Stimulated activated naive CD8-positive, alpha-beta T cell treated with anti-CD3 and anti-CD28 coated beads, Interleukin-15, amount 100 ng/mL, for 72 hours (primary cell): ENCODE measurements at regions not wholly inside any gene's neighbourhood (a gene's known extent, or its start where the extent isn't known, plus 50 kb on each side); places are given as distances from the start of the nearest gene placed in this dataset.

ENCODE experiments used
- ATAC-seq: fragments of 150-1000 bp; cut with Tn5 transposase; 2 replicates; pipeline ENCODE4 v1.10.0; 2021; ENCODE audit warnings: mild to moderate bottlenecking, moderate library complexity
- DNase-seq, 2 donors: peaks; one replicate each; pipeline ENCODE4 v3.0.0; 2021 to 2022
- H3K27ac Mint-ChIP-seq, 2 donors: one replicate each; pipeline ENCODE4 v1.8.0; 2022; ENCODE audit warnings: mild to moderate bottlenecking in 2 of 2, mixed read lengths in 2 of 2, moderate library complexity in 2 of 2
- H3K27me3 Mint-ChIP-seq: one replicate; pipeline ENCODE4 v1.8.0; 2022; ENCODE audit warnings: mixed read lengths
- H3K4me1 Mint-ChIP-seq: one replicate; pipeline ENCODE4 v1.8.0; 2022; ENCODE audit warnings: mild to moderate bottlenecking, mixed read lengths
- H3K4me3 Mint-ChIP-seq, 2 donors: one replicate each; pipeline ENCODE4 v1.8.0; 2022; ENCODE audit warnings: mild to moderate bottlenecking in 2 of 2, mixed read lengths in 2 of 2, moderate library complexity in 1 of 2
- H3K9me3 Mint-ChIP-seq, 2 donors: one replicate each; pipeline ENCODE4 v1.8.0; 2022; ENCODE audit warnings: mixed read lengths in 2 of 2

DNA sequence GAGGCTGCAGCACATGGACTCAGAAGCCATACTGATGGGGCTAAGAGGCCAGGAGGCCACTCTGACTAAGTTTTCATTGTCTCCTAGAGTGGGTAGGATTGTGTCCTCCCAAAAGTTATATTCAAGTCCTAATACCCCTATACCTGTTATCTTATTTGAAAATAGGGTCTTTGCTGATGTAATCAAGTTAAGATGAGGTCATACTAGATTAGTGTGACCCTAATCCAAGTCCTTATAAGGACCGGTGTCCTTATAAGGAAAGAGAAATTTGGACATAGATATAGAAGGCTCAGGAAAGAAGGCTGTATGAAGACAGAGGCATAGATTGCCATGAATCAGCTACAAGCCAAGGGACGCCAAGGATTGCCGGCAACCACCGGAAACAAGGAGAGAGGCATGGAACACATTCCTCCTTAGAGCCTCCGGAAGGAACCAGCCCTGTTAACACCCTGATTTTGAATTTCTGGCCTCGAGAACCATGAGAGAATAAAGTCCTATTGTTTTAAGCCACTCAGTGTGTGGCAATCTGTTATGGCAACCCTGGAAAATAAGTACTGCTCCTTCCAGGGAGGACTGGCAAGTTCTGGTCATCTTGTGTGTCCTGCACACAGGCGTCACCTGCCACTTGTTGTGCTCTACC, 157.0 kb downstream of the EMX2 start:
- ATAC-seq = no peak
- H3K4me3 Mint-ChIP-seq = no peak overlapping the region
- H3K4me1 Mint-ChIP-seq = no peaks in the 10 kb centered on the region
- H3K9me3 Mint-ChIP-seq = peaks cover 0 to 7% of the 10 kb centered on the region in 2 donors
- H3K27me3 Mint-ChIP-seq = peaks cover 54% of the 10 kb centered on the region
- DNase-seq = no peak
- H3K27ac Mint-ChIP-seq = no peak overlapping the region

DNA sequence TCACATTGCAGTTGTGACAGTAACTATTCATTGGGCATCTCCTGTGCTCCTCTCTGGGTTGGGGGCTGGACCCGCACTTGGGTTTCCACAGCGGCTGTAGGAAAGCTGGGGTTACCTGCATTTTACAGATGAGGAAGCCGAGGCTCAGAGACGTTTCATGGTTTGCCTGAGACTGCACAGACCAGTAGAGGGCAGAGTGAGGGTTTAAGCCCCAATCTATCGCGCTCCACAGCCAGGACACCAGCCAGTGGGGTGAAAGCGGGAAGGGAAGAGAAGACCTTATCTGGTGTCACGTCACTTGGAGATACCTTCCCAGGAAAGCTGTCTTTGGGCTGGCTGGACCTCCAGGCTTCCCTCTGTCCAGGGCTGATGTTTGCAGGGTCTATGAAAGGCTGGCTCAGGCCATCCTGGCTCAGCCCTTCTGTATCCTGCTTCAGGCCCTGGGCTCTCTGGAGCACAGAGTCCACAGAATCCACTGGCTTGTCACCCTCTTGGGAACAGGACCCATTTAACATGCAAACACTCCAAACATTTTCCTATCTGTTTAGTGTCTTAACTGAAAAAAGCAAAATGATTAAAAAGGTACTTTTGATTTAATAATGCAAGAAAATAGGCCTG, 167.7 kb downstream of the EMX2 start:
- peaks cover 0 to 5% of the 10 kb centered on the region in 2 donors for H3K9me3 Mint-ChIP-seq
- ATAC-seq (no peak), DNase-seq (no peak)
- H3K4me1 Mint-ChIP-seq = no peaks in the 10 kb centered on the region
- H3K27ac Mint-ChIP-seq = peak overlapping the region in 1 of 2 donors; percentile 51
- no peak overlapping the region for H3K4me3 Mint-ChIP-seq
- H3K27me3 Mint-ChIP-seq = peaks cover 33% of the 10 kb centered on the region

DNA sequence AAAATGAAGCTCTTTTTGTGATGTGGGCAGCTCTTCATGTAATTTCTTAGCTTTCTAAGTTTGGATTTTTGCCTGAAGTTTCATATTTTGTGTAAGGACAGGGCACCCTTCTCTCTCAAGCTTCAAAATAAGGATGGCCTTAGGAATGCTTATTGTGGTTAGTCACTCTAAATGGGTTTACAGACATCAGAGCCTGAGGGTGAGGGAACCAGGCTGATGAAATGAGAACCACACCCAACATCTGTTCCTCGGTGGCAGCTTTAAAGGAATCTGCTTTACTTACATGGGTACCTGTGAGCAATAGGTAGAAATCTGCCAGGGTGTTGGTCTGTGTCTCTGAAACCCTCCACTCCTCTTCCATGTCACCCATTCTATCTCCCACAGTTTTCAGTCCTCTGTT, 174.3 kb downstream of the EMX2 start:
- peaks cover 5 to 9% of the 10 kb centered on the region in 2 donors for H3K9me3 Mint-ChIP-seq
- no peak for ATAC-seq
- no peak for DNase-seq
- peaks cover 40% of the 10 kb centered on the region for H3K27me3 Mint-ChIP-seq
- no peak overlapping the region for H3K4me3 Mint-ChIP-seq
- H3K27ac Mint-ChIP-seq = no peak overlapping the region
- no peaks in the 10 kb centered on the region for H3K4me1 Mint-ChIP-seq

DNA sequence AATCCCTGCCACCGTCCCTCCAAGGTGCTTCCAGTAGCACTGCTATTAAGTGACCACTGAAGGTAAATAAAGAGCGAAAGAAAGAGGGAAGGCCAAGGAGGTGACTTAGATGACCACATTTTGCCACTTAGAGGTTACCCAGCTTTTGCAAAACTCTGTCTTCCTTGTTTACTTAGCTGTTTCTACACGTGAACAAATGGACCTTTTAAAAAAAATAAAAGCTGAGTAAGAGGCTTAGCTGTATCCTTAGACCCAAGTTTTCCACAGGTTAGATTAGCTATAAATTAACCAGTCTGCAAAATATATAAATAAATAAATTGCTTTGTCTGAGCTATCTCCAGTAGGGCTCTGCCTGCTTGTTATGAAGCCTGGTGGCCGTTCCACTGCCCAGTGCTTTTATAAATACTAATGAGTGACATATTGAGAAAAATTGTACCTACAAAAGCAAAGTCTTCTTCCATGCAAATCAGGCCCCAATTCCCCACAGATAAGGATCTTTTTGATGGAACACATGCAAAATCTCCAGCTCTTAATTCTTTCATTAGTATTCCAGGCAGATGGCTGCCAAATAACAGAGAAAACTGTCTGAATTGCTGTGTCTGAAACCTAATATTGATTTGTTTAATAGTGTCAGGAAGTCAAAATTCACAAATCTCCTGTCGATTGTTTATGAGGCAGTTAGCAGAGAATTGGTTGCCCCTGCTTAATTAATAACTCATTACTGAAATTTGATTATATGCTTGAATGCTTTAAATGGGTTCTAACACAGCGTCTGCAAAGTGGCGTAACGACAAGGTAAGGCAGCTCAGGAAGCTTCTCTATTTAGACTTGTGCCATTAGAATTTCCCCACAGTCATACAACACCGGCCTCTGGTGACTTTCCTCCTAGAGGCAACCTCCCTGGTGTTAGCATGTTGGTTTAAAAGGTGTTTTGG, 176.7 kb downstream of the EMX2 start:
- no peak overlapping the region for H3K4me3 Mint-ChIP-seq
- no peaks in the 10 kb centered on the region for H3K4me1 Mint-ChIP-seq
- no peak for ATAC-seq

DNA sequence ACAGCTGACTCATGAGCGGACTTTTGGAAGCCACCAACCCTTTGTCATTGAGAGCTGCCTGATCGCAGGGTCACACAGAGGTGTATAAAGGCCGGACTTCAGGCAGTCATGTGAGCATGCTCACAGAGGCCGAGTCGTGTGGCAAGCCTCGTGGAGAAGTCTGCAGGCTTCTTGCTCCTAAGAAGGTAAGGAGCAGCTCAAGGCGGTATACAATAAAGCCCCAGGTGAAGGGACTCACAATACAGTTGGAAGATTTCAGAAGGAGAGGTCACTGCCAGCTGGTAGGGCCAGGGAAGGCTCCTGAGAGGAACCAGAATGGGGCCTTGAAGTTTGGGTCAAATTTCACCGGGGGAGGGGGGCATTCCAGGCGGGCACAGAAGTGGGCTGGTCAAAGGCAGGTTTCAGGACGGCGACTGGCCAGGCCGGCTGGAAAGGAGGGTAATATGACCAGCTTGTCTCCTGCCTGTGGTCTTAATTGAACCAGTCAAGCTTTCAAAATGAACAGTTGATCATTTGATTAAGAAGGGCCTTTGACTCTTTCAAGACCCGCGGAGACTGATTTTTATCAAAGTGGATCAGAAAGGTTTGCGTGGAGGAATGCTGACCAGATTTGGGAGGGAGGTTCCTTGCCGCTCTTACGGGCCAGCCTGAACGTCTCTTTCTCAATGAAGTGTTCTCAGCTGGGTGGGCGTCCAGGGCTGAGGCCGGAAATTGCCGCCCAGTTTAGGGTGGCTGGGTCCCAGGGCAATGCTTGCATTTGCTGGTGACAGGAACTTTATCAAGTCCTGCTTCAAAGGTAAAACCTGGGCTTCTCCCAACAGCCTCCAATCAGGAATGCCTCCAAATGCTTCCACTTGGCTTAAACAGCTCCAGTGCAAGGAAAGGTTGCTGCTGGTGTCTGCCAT, 178.6 kb downstream of the EMX2 start:
- H3K4me3 Mint-ChIP-seq = no peak overlapping the region
- DNase-seq (no peak), ATAC-seq (no peak)
- H3K9me3 Mint-ChIP-seq = peaks cover 0 to 9% of the 10 kb centered on the region in 2 donors
- H3K27me3 Mint-ChIP-seq = peaks cover 41% of the 10 kb centered on the region
- no peak overlapping the region for H3K27ac Mint-ChIP-seq
- no peaks in the 10 kb centered on the region for H3K4me1 Mint-ChIP-seq

More for the DNA sequence above, 176.7 kb downstream of the EMX2 start:
- Mint-ChIP-seq H3K9me3 (peaks cover 0 to 9% of the 10 kb centered on the region in 2 donors), H3K27ac (no peak overlapping the region), H3K27me3 (peaks cover 31% of the 10 kb centered on the region)
- no peak for DNase-seq

DNA sequence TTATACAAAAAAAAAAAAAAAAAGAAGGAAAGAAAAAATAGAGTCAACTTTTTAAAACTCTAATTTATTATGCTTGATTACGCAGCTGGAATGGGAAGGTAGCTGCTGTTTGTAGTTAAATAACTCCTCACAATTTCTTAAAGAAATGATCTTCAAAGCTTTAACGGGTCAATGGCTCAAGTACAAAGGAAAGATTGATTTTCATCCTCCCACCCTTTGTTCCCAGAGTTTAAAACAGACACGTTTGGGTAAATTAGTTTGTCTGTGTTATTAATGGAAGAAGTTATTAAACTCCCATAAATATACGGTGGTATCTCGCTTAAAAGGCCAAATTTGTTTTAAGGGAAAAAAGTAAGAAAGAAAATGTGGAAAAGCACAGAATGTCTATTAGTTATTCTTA, 179.3 kb downstream of the EMX2 start:
- Mint-ChIP-seq H3K9me3 (peaks cover 0 to 9% of the 10 kb centered on the region in 2 donors), H3K27ac (no peak overlapping the region), H3K4me3 (no peak overlapping the region), H3K27me3 (peaks cover 42% of the 10 kb centered on the region), H3K4me1 (no peaks in the 10 kb centered on the region)
- no peak for ATAC-seq
- DNase-seq = no peak

DNA sequence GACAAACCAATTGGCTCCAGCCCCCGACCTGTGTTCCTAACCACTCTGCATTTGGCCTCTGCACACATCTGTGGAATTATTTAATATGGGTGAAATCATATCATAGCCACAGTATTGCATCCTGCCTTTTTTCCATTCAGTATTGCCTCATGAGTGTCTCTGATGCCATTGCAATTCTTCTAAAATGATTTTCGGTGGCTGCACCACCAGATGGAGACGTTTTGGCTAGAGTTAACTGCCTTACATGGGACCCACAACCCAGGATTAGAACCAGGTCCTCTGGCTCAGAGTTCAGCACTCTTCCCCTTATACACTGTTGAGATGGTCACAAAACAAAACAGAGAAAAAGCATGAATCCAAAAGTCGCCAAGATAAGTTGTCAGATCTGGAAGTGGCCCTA, 180.8 kb downstream of the EMX2 start:
- Mint-ChIP-seq H3K27me3 (peaks cover 43% of the 10 kb centered on the region), H3K4me3 (no peak overlapping the region), H3K27ac (no peak overlapping the region), H3K4me1 (no peaks in the 10 kb centered on the region), H3K9me3 (peaks cover 0 to 3% of the 10 kb centered on the region in 2 donors)
- DNase-seq (no peak), ATAC-seq (no peak)

DNA sequence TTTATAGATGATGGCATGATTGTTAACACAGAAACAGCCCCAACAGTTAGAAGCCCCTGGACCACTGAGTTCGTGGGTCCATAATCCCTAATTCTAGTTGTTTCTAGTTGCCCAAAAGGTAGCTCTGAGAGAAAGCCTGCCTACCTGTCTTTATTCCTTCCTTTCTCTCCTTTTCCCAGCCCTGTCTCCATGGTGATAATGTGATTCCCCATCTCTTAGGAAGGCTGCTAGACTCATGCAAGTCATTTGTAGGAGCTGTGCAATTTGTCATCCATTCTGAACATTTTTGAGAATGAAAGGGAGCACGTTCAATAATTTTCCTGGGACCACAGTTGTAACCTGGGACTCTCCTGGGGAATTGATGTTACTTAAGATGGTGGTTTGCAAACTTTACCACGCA, 183.4 kb downstream of the EMX2 start:
- no peak overlapping the region for H3K4me3 Mint-ChIP-seq
- H3K4me1 Mint-ChIP-seq = no peaks in the 10 kb centered on the region
- peaks cover 0 to 8% of the 10 kb centered on the region in 2 donors for H3K9me3 Mint-ChIP-seq
- ATAC-seq (no peak), DNase-seq (no peak)
- H3K27me3 Mint-ChIP-seq = peaks cover 48% of the 10 kb centered on the region
- H3K27ac Mint-ChIP-seq = no peak overlapping the region

DNA sequence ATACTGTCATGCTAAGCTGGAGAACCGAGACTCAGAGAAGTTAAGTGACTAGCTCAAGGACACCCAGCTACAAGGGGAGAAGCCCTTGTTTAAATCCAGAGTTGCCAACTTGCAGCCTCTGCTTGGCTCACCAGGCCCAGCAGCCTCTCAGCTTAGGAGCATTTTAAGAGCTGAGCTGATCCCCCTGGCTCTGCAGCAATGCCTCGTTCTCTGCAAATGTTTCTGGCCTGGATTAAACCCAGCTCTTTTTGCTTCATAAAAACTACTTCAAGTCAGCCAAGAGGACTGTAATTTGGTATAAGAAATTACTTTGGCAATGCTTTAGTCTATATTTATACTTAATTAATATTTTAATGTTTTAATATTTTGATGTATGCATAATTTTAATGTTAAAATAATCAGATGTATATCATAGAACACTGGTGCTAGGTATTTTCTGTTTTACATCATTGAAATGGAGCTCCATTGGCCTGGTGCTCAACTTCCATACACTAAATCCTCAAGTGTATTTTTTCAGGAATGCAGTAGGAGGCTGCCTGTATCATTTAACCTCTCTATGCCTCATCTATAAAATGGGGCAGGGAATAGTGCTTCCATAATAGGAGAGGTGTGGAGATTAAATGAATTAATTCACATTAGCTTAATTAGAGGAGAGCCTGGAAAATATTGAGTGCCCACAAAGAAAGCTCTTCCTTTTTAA, 184.2 kb downstream of the EMX2 start:
- peaks cover 51% of the 10 kb centered on the region for H3K27me3 Mint-ChIP-seq
- ATAC-seq = no peak

DNA sequence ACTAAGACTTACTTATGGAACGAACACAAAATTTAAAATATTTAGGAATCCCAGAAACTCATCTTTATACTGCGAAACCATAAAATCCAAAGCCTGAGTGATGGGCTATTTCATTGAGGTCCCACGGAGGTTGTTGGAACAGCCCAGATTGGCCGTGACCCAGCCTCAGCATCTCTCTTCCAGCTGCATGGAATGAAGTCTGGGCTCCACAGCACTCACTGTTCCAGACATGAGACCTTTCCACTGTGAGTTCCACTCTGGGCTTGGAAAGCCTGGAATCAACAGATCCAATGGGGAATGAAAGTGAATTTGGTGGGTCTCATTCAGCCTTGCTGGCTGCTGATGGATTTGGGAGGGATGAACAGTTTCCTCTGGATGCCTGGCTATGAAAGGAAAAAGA, 184.9 kb downstream of the EMX2 start:
- no peak for ATAC-seq
- H3K4me1 Mint-ChIP-seq = no peaks in the 10 kb centered on the region
- peaks cover 57% of the 10 kb centered on the region for H3K27me3 Mint-ChIP-seq

More for the DNA sequence above, 184.2 kb downstream of the EMX2 start:
- DNase-seq = no peak
- Mint-ChIP-seq H3K9me3 (peaks cover 0 to 8% of the 10 kb centered on the region in 2 donors), H3K4me3 (no peak overlapping the region), H3K27ac (no peak overlapping the region), H3K4me1 (no peaks in the 10 kb centered on the region)

DNA sequence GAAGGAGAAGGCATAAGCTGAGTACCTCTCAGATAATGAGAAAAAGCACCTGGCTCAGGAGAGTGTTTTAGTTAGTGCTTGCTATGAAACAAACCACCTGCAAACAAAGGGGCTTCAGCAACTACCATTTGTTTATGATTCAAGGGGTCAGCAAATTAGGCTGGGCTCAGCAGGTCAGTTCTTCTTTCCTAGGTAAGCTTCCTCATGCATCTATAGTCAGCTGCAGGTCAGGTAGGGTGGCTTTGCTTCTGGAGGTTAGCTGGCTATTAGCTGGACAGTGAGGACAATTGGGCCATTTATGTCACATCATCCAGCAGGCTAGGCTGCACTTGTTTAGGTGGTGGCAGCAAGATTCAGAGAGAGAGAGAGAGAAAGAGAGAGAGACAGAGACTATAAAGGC, 185.5 kb downstream of the EMX2 start:
- peaks cover 62% of the 10 kb centered on the region for H3K27me3 Mint-ChIP-seq
- H3K9me3 Mint-ChIP-seq = peaks cover 0 to 8% of the 10 kb centered on the region in 2 donors

More for the DNA sequence above, 184.9 kb downstream of the EMX2 start:
- DNase-seq = no peak
- no peak overlapping the region for H3K4me3 Mint-ChIP-seq
- peaks cover 0 to 8% of the 10 kb centered on the region in 2 donors for H3K9me3 Mint-ChIP-seq
- no peak overlapping the region for H3K27ac Mint-ChIP-seq

DNA sequence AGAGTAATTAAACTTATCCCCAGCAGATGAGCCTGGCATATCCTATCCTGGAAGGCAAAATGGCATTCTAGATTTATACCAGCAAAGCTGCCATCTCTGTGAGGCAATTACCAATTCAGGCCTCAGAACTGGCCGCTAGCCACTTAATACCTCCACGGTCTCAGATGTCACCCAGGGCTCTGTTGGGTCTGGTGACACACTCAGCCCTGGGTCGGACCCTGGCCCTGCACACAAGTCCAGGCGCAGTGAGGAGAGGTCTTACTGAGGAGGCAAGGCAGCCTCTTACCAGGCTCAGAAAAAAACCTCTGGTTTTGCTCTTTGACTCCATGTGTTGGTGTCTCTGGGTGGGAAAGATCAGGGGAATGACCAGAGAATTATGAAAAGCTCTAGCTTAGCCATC, 186.6 kb downstream of the EMX2 start:
- H3K4me3 Mint-ChIP-seq = no peak overlapping the region
- peaks cover 71% of the 10 kb centered on the region for H3K27me3 Mint-ChIP-seq
- H3K4me1 Mint-ChIP-seq = no peaks in the 10 kb centered on the region
- H3K27ac Mint-ChIP-seq = no peak overlapping the region
- H3K9me3 Mint-ChIP-seq = peaks cover 0 to 8% of the 10 kb centered on the region in 2 donors
- no peak for ATAC-seq
- DNase-seq = no peak

More for the DNA sequence above, 185.5 kb downstream of the EMX2 start:
- DNase-seq = no peak
- Mint-ChIP-seq H3K4me1 (no peaks in the 10 kb centered on the region), H3K27ac (no peak overlapping the region), H3K4me3 (no peak overlapping the region)
- ATAC-seq = no peak

DNA sequence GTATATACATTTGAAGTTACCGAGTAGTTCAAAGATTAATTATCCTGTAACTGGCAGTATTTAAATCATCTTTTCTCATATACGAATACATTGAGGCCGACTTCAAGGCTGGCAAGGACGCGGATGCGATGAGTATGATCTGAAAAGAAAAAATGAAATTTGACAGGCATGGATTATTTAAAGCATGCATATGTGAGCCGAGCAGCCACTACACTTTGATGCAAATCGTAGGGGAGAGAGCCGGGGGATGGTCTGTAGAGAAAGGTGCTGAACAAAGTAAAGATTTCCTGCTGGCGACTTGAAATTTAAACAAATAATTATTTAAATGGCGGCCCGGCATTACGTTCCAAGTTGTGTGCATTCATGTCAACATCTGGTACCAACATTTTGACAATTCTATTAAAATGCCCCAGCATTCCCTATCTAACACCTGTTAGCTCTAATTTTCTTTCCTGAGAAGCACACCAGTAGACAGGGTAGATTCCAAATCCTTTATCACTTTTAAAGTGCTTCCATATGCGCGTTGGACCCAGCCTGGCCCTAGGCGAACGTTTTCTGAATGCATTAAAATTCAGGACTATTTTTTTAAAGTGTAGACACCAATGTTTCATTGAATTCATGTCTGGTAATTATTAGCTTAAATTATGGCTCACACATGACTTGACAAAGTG, 188.7 kb downstream of the EMX2 start:
- no peak for ATAC-seq

More for the DNA sequence above, 188.7 kb downstream of the EMX2 start:
- no peak overlapping the region for H3K27ac Mint-ChIP-seq
- H3K4me3 Mint-ChIP-seq = no peak overlapping the region
- H3K9me3 Mint-ChIP-seq = peaks cover 0 to 8% of the 10 kb centered on the region in 2 donors
- no peaks in the 10 kb centered on the region for H3K4me1 Mint-ChIP-seq
- DNase-seq = no peak
- H3K27me3 Mint-ChIP-seq = peaks cover 82% of the 10 kb centered on the region
